ENCODE measurements at regions not wholly inside any gene's neighbourhood (a gene's known extent, or its start where the extent isn't known, plus 50 kb on each side); places are given as distances from the start of the nearest gene placed in this dataset.

- H3K27me3 ChIP-seq = no peaks in the 10 kb centered on the region
- no peaks in the 10 kb centered on the region for H3K36me3 ChIP-seq
- H3K4me3 ChIP-seq = no peak overlapping the region
- no peaks in the 10 kb centered on the region for H3K4me1 ChIP-seq (ENCODE audit: low read depth)
- no peaks in the 10 kb centered on the region for H3K9me3 ChIP-seq (ENCODE audit: low read depth)
- no peak for TF ChIP-seq CTCF (IDR thresholded peaks at IDR 0.05; ENCODE audit: low read depth, low read length)
- no peak overlapping the region for H3K27ac ChIP-seq
- no peak for DNase-seq (ENCODE audit: low read depth in 1 of 2, low spot score in 1 of 2)
Measured at GRCh38 chr2:105691947-105692390, 52.7 kb upstream of the NCK2 start.

- no peak overlapping the region for H3K4me3 ChIP-seq
- H3K27me3 ChIP-seq = no peaks in the 10 kb centered on the region
- H3K9me3 ChIP-seq (ENCODE audit: low read depth) = no peaks in the 10 kb centered on the region
- DNase-seq (ENCODE audit: low read depth in 1 of 2, low spot score in 1 of 2) = no peak
- H3K4me1 ChIP-seq (ENCODE audit: low read depth) = no peaks in the 10 kb centered on the region
- H3K36me3 ChIP-seq = no peaks in the 10 kb centered on the region
- no peak for TF ChIP-seq CTCF (IDR thresholded peaks at IDR 0.05; ENCODE audit: low read depth, low read length)
- no peak overlapping the region for H3K27ac ChIP-seq
Measured at GRCh38 chr2:105690566-105690965, 54.1 kb upstream of the NCK2 start.

- Histone ChIP-seq H3K4me1 (ENCODE audit: low read depth) (no peaks in the 10 kb centered on the region), H3K9me3 (ENCODE audit: low read depth) (no peaks in the 10 kb centered on the region)
- DNase-seq (ENCODE audit: low read depth in 1 of 2, low spot score in 1 of 2) = no peak
Measured at GRCh38 chr2:105689484-105689883, 55.2 kb upstream of the NCK2 start.

GRCh38 chr2:105688946-105689345, 55.8 kb upstream of the NCK2 start:
- no peaks in the 10 kb centered on the region for H3K9me3 ChIP-seq (ENCODE audit: low read depth)
- H3K27ac ChIP-seq = no peak overlapping the region
- TF ChIP-seq CTCF (IDR thresholded peaks at IDR 0.05; ENCODE audit: low read depth, low read length) = no peak
- no peak overlapping the region for H3K4me3 ChIP-seq
- H3K4me1 ChIP-seq (ENCODE audit: low read depth) = no peaks in the 10 kb centered on the region
- H3K27me3 ChIP-seq = no peaks in the 10 kb centered on the region
- H3K36me3 ChIP-seq = no peaks in the 10 kb centered on the region
- DNase-seq (ENCODE audit: low read depth in 1 of 2, low spot score in 1 of 2) = no peak

More at GRCh38 chr2:105689484-105689883, 55.2 kb upstream of the NCK2 start:
- Histone ChIP-seq H3K4me3 (no peak overlapping the region), H3K36me3 (no peaks in the 10 kb centered on the region), H3K27me3 (no peaks in the 10 kb centered on the region), H3K27ac (no peak overlapping the region)
- TF ChIP-seq CTCF (IDR thresholded peaks at IDR 0.05; ENCODE audit: low read depth, low read length) = no peak

- no peaks in the 10 kb centered on the region for H3K27me3 ChIP-seq
- H3K4me1 ChIP-seq (ENCODE audit: low read depth) = no peaks in the 10 kb centered on the region
- DNase-seq (ENCODE audit: low read depth in 1 of 2, low spot score in 1 of 2) = no peak
- H3K4me3 ChIP-seq = no peak overlapping the region
- no peak for TF ChIP-seq CTCF (IDR thresholded peaks at IDR 0.05; ENCODE audit: low read depth, low read length)
- no peaks in the 10 kb centered on the region for H3K36me3 ChIP-seq
- no peak overlapping the region for H3K27ac ChIP-seq
- no peaks in the 10 kb centered on the region for H3K9me3 ChIP-seq (ENCODE audit: low read depth)
Measured at GRCh38 chr2:105686588-105686987, 58.1 kb upstream of the NCK2 start.

GRCh38 chr2:105683011-105683492, 61.7 kb upstream of the NCK2 start:
- H3K9me3 ChIP-seq (ENCODE audit: low read depth) = no peaks in the 10 kb centered on the region
- H3K36me3 ChIP-seq = no peaks in the 10 kb centered on the region
- H3K4me3 ChIP-seq = no peak overlapping the region
- H3K27ac ChIP-seq = no peak overlapping the region
- no peak for TF ChIP-seq CTCF (IDR thresholded peaks at IDR 0.05; ENCODE audit: low read depth, low read length)
- no peaks in the 10 kb centered on the region for H3K4me1 ChIP-seq (ENCODE audit: low read depth)
- DNase-seq (ENCODE audit: low read depth in 1 of 2, low spot score in 1 of 2) = peak in 1 of 2 donors; percentile 29
- no peaks in the 10 kb centered on the region for H3K27me3 ChIP-seq

Measured in cardiac muscle cell (in vitro differentiated cells and primary cell).